HEK293 (cell line): ENCODE measurements at regions not wholly inside any gene's neighbourhood (a gene's known extent, or its start where the extent isn't known, plus 50 kb on each side); places are given as distances from the start of the nearest gene placed in this dataset.

Experiments
- CTCF ChIA-PET: fragments of 350-600 bp; formaldehyde crosslinking; extraction: SDS; loops from one replicate; lab custom pipeline; 2021; ENCODE audit warnings: antibody characterized with exemption; lab: Yijun Ruan, JAX
- POLR2A ChIA-PET: fragments of 300-600 bp; formaldehyde crosslinking; extraction: SDS; loops from one replicate; lab custom pipeline; 2020; ENCODE audit warnings: antibody characterized with exemption, inconsistent platforms; lab: Yijun Ruan, JAX
- H3K27ac ChIP-seq: fragments of 200-500 bp; sonication (Bioruptor generic); 2 replicates; pipeline ENCODE4 v1.5.1; 2014; ENCODE audit warnings: low read depth, low read length, control low read depth, inconsistent platforms; ENCODE audit errors: extremely low read depth
- H3K36me3 ChIP-seq, 2 experiments: fragments of 200-500 bp in 1 of 2; sonication (Bioruptor generic) in 1 of 2; 1 replicate in 1 of 2; 2 replicates in 1 of 2; pipeline ENCODE4 v1.5.1; 2014 to 2017; ENCODE audit warnings: inconsistent platforms in 2 of 2, low read length in 2 of 2; ENCODE audit not compliant: control insufficient read depth in 2 of 2, insufficient read depth in 1 of 2
- H3K4me1 ChIP-seq: fragments of 200-500 bp; sonication (Bioruptor generic); 2 replicates; pipeline ENCODE4 v1.5.1; 2014; ENCODE audit warnings: mild to moderate bottlenecking, low read length, inconsistent platforms; ENCODE audit not compliant: control insufficient read depth, insufficient read depth
- H3K4me3 ChIP-seq: 2 replicates; pipeline ENCODE4 v1.5.1; 2011; ENCODE audit warnings: low read depth, mild to moderate bottlenecking, control low read depth, low read length, moderate library complexity
- H3K9me3 ChIP-seq: fragments of 200-500 bp; sonication (Bioruptor generic); 2 replicates; pipeline ENCODE4 v1.5.1; 2014; ENCODE audit warnings: low read depth, low read length, inconsistent platforms; ENCODE audit not compliant: control insufficient read depth, insufficient read depth
- BCL6B ChIP-seq: fragments of 450-650 bp; formaldehyde crosslinking; IDR thresholded peaks from 2 replicates; pipeline ENCODE4 v1.5.1; 2017; ENCODE audit warnings: missing biosample characterization, missing genetic modification characterization
- HOXC10 ChIP-seq: sonication (generic); formaldehyde crosslinking; IDR thresholded peaks from 2 replicates; pipeline ENCODE4 v1.8.1; 2023; ENCODE audit warnings: mild to moderate bottlenecking, missing genetic modification reagents
- PATZ1 ChIP-seq: fragments of 450-650 bp; formaldehyde crosslinking; IDR thresholded peaks from 2 replicates; pipeline ENCODE4 v1.5.1; 2016; ENCODE audit warnings: missing biosample characterization, missing genetic modification characterization
- PBX3 ChIP-seq: sonication (generic); formaldehyde crosslinking; IDR thresholded peaks from 2 replicates; pipeline ENCODE4 v1.8.1; 2022; ENCODE audit warnings: mild to moderate bottlenecking, moderate library complexity, missing genetic modification reagents
- PRDM1 ChIP-seq: fragments of 450-650 bp; formaldehyde crosslinking; IDR thresholded peaks from 2 replicates; pipeline ENCODE4; 2016; ENCODE audit warnings: missing biosample characterization, missing genetic modification characterization
- SCRT1 ChIP-seq: fragments of 450-650 bp; formaldehyde crosslinking; IDR thresholded peaks from 2 replicates; pipeline ENCODE4 v1.5.1; 2016; ENCODE audit warnings: missing biosample characterization, missing genetic modification characterization, borderline replicate concordance
- SP2 ChIP-seq: fragments of 450-650 bp; formaldehyde crosslinking; IDR thresholded peaks from 2 replicates; pipeline ENCODE4 v1.5.1; 2016; ENCODE audit warnings: missing biosample characterization, missing genetic modification characterization
- SP3 ChIP-seq: fragments of 450-650 bp; formaldehyde crosslinking; IDR thresholded peaks from 2 replicates; pipeline ENCODE4 v1.5.1; 2016; ENCODE audit warnings: missing biosample characterization, missing genetic modification characterization
- WT1 ChIP-seq: fragments of 450-650 bp; formaldehyde crosslinking; IDR thresholded peaks from 2 replicates; pipeline ENCODE4 v1.5.1; 2016; ENCODE audit warnings: missing biosample characterization, missing genetic modification characterization
- ZNF140 ChIP-seq: fragments of 450-650 bp; formaldehyde crosslinking; IDR thresholded peaks from 2 replicates; pipeline ENCODE4 v1.5.1; 2016; ENCODE audit warnings: missing biosample characterization, missing genetic modification characterization
- ZNF157 ChIP-seq: fragments of 450-650 bp; formaldehyde crosslinking; IDR thresholded peaks from 2 replicates; pipeline ENCODE4 v1.5.1; 2016; ENCODE audit warnings: missing biosample characterization, missing genetic modification characterization
- ZNF174 ChIP-seq: fragments of 450-650 bp; formaldehyde crosslinking; IDR thresholded peaks from 2 replicates; pipeline ENCODE4 v1.5.0; 2017; ENCODE audit warnings: missing biosample characterization, mild to moderate bottlenecking, missing genetic modification characterization
- ZNF26 ChIP-seq: fragments of 450-650 bp; formaldehyde crosslinking; IDR thresholded peaks from 2 replicates; pipeline ENCODE4 v1.5.1; 2016; ENCODE audit warnings: missing biosample characterization, missing genetic modification characterization
- ZNF501 ChIP-seq: fragments of 450-650 bp; formaldehyde crosslinking; IDR thresholded peaks from 2 replicates; pipeline ENCODE4 v1.5.1; 2016; ENCODE audit warnings: missing biosample characterization, missing genetic modification characterization
- ZNF510 ChIP-seq: fragments of 450-650 bp; formaldehyde crosslinking; IDR thresholded peaks from 2 replicates; pipeline ENCODE4 v1.5.1; 2018; ENCODE audit warnings: mild to moderate bottlenecking, missing genetic modification characterization, missing biosample characterization; ENCODE audit not compliant: insufficient replicate concordance
- ZNF544 ChIP-seq: fragments of 450-650 bp; formaldehyde crosslinking; IDR thresholded peaks from 2 replicates; pipeline ENCODE4 v1.5.0; 2017; ENCODE audit warnings: missing biosample characterization, missing genetic modification characterization
- ZNF571 ChIP-seq: fragments of 450-650 bp; formaldehyde crosslinking; IDR thresholded peaks from 2 replicates; pipeline ENCODE4 v1.5.0; 2017; ENCODE audit warnings: missing biosample characterization, missing genetic modification characterization
- ZNF670 ChIP-seq: fragments of 450-650 bp; formaldehyde crosslinking; IDR thresholded peaks from 2 replicates; pipeline ENCODE4 v1.5.1; 2016; ENCODE audit warnings: missing biosample characterization, missing genetic modification characterization, low read depth
- TF ChIP-seq, protein P1 (sequence below): fragments of 450-650 bp; formaldehyde crosslinking; IDR thresholded peaks from 2 replicates; pipeline ENCODE4 v1.5.1; 2016; ENCODE audit warnings: missing biosample characterization, missing genetic modification characterization
- TF ChIP-seq, protein P2 (sequence below): fragments of 450-650 bp; formaldehyde crosslinking; conservative IDR thresholded peaks from 2 replicates; pipeline ENCODE4 v1.5.1; 2016; ENCODE audit warnings: low read depth, missing biosample characterization, missing genetic modification characterization

GRCh38 chr2:12341215-12341614 lies 375.5 kb upstream of the TRIB2 start (continued):
- TF ChIP-seq SP3 (no peak), PRDM1 (tag by site-specific recombination) (no peak), ZNF174 (no peak), BCL6B (no peak), WT1 (tag by site-specific recombination) (no peak)
- TF ChIP-seq, protein P1, sequence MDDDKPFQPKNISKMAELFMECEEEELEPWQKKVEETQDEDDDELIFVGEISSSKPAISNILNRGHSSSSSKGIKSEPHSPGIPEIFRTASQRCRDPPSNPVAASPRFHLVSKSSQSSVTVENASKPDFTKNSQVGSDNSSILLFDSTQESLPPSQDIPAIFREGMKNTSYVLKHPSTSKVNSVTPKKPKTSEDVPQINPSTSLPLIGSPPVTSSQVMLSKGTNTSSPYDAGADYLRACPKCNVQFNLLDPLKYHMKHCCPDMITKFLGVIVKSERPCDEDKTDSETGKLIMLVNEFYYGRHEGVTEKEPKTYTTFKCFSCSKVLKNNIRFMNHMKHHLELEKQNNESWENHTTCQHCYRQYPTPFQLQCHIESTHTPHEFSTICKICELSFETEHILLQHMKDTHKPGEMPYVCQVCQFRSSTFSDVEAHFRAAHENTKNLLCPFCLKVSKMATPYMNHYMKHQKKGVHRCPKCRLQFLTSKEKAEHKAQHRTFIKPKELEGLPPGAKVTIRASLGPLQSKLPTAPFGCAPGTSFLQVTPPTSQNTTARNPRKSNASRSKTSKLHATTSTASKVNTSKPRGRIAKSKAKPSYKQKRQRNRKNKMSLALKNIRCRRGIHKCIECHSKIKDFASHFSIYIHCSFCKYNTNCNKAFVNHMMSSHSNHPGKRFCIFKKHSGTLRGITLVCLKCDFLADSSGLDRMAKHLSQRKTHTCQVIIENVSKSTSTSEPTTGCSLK (tag by site-specific recombination): no peak

DNA sequence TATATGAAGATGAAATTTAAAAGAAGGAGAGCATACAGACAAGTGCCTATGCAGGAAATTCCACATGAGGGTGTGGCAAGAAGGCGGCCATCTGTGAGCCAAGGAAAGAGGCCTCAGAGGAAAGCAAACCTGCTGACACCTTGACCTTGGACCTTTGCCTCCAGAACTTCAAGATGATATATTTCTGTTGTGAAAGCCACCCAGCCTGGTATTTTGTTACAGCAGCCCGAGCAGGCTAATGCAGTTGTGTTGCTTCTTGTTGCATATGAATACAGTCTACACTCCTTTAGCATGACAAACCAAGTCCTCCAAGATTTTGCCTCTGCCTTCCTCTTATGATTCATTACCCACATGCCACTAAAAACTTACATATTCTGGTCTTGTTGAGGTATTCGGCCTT lies 374.8 kb upstream of the TRIB2 start:
- no peak overlapping the region for H3K4me3 ChIP-seq
- H3K9me3 ChIP-seq: no peaks in the 10 kb centered on the region
- H3K36me3 ChIP-seq: no peaks in the 10 kb centered on the region
- TF ChIP-seq ZNF544 (no peak), ZNF571 (tag by site-specific recombination) (no peak), ZNF174 (no peak), SP2 (tag by site-specific recombination) (no peak), ZNF510 (no peak), ZNF26 (tag by site-specific recombination) (no peak), ZNF140 (tag by site-specific recombination) (no peak), SCRT1 (tag by site-specific recombination) (no peak), PATZ1 (tag by site-specific recombination) (no peak), ZNF501 (tag by site-specific recombination) (no peak), ZNF157 (tag by site-specific recombination) (no peak), ZNF670 (tag by site-specific recombination) (no peak), HOXC10 (CRISPR knock-in tag) (no peak), PBX3 (no peak)
- TF ChIP-seq, protein P2, sequence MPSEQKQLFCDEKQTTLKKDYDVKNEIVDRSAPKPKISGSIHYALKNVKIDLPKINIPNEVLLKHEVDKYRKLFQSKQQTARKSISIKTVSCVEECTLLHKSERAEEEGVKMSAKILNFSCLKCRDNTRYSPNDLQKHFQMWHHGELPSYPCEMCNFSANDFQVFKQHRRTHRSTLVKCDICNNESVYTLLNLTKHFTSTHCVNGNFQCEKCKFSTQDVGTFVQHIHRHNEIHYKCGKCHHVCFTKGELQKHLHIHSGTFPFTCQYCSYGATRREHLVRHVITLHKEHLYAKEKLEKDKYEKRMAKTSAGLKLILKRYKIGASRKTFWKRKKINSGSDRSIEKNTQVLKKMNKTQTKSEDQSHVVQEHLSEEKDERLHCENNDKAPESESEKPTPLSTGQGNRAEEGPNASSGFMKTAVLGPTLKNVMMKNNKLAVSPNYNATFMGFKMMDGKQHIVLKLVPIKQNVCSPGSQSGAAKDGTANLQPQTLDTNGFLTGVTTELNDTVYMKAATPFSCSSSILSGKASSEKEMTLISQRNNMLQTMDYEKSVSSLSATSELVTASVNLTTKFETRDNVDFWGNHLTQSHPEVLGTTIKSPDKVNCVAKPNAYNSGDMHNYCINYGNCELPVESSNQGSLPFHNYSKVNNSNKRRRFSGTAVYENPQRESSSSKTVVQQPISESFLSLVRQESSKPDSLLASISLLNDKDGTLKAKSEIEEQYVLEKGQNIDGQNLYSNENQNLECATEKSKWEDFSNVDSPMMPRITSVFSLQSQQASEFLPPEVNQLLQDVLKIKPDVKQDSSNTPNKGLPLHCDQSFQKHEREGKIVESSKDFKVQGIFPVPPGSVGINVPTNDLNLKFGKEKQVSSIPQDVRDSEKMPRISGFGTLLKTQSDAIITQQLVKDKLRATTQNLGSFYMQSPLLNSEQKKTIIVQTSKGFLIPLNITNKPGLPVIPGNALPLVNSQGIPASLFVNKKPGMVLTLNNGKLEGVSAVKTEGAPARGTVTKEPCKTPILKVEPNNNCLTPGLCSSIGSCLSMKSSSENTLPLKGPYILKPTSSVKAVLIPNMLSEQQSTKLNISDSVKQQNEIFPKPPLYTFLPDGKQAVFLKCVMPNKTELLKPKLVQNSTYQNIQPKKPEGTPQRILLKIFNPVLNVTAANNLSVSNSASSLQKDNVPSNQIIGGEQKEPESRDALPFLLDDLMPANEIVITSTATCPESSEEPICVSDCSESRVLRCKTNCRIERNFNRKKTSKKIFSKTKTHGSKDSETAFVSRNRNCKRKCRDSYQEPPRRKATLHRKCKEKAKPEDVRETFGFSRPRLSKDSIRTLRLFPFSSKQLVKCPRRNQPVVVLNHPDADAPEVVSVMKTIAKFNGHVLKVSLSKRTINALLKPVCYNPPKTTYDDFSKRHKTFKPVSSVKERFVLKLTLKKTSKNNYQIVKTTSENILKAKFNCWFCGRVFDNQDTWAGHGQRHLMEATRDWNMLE (tag by site-specific recombination): no peak
- no peak overlapping the region for H3K27ac ChIP-seq
- CTCF ChIA-PET: no interaction called here
- POLR2A ChIA-PET: no interaction called here
- H3K4me1 ChIP-seq: no peaks in the 10 kb centered on the region
